ENCODE measurements at regions not wholly inside any gene's neighbourhood (a gene's known extent, or its start where the extent isn't known, plus 50 kb on each side); places are given as distances from the start of the nearest gene placed in this dataset.

GRCh38 chr18:2412996-2413751, 158.1 kb downstream of the METTL4 start:
- no peaks in the 10 kb centered on the region for H3K9me3 Mint-ChIP-seq (ENCODE audit: unreplicated experiment)
- no peak for DNase-seq (ENCODE audit: low spot score)
- H3K36me3 Mint-ChIP-seq (ENCODE audit: low read depth, unreplicated experiment), result no peaks in the 10 kb centered on the region
- TF ChIP-seq CTCF (IDR thresholded peaks at IDR 0.05; ENCODE audit: unreplicated experiment), result no peak
- no peak overlapping the region for H3K27ac Mint-ChIP-seq (ENCODE audit: unreplicated experiment)
- no peak overlapping the region for H3K4me3 Mint-ChIP-seq (ENCODE audit: unreplicated experiment)
- H3K4me1 Mint-ChIP-seq (ENCODE audit: unreplicated experiment), result no peaks in the 10 kb centered on the region
- no peaks in the 10 kb centered on the region for H3K27me3 Mint-ChIP-seq (ENCODE audit: unreplicated experiment)

- Mint-ChIP-seq H3K27ac (ENCODE audit: unreplicated experiment) (no peak overlapping the region), H3K4me3 (ENCODE audit: unreplicated experiment) (no peak overlapping the region), H3K27me3 (ENCODE audit: unreplicated experiment) (no peaks in the 10 kb centered on the region), H3K4me1 (ENCODE audit: unreplicated experiment) (no peaks in the 10 kb centered on the region), H3K9me3 (ENCODE audit: unreplicated experiment) (no peaks in the 10 kb centered on the region), H3K36me3 (ENCODE audit: low read depth, unreplicated experiment) (no peaks in the 10 kb centered on the region)
- no peak for DNase-seq (ENCODE audit: low spot score)
- TF ChIP-seq CTCF (IDR thresholded peaks at IDR 0.05; ENCODE audit: unreplicated experiment), result no peak
Measured at GRCh38 chr18:2414235-2414634, 157.1 kb downstream of the METTL4 start.

- Mint-ChIP-seq H3K27ac (ENCODE audit: unreplicated experiment) (no peak overlapping the region), H3K27me3 (ENCODE audit: unreplicated experiment) (peaks cover 1% of the 10 kb centered on the region), H3K4me1 (ENCODE audit: unreplicated experiment) (peaks cover 3% of the 10 kb centered on the region), H3K9me3 (ENCODE audit: unreplicated experiment) (no peaks in the 10 kb centered on the region), H3K36me3 (ENCODE audit: low read depth, unreplicated experiment) (no peaks in the 10 kb centered on the region), H3K4me3 (ENCODE audit: unreplicated experiment) (no peak overlapping the region)
- DNase-seq (ENCODE audit: low spot score), result no peak
- no peak for TF ChIP-seq CTCF (IDR thresholded peaks at IDR 0.05; ENCODE audit: unreplicated experiment)
Measured at GRCh38 chr18:2415656-2416055, 155.6 kb downstream of the METTL4 start.

- H3K9me3 Mint-ChIP-seq (ENCODE audit: unreplicated experiment), result no peaks in the 10 kb centered on the region
- peaks cover 3% of the 10 kb centered on the region for H3K4me1 Mint-ChIP-seq (ENCODE audit: unreplicated experiment)
- DNase-seq (ENCODE audit: low spot score), result no peak
- no peak overlapping the region for H3K27ac Mint-ChIP-seq (ENCODE audit: unreplicated experiment)
- peaks cover 3% of the 10 kb centered on the region for H3K27me3 Mint-ChIP-seq (ENCODE audit: unreplicated experiment)
- TF ChIP-seq CTCF (IDR thresholded peaks at IDR 0.05; ENCODE audit: unreplicated experiment), result no peak
- no peak overlapping the region for H3K4me3 Mint-ChIP-seq (ENCODE audit: unreplicated experiment)
- no peaks in the 10 kb centered on the region for H3K36me3 Mint-ChIP-seq (ENCODE audit: low read depth, unreplicated experiment)
Measured at GRCh38 chr18:2417861-2418610, 153.3 kb downstream of the METTL4 start.

- no peak overlapping the region for H3K27ac Mint-ChIP-seq (ENCODE audit: unreplicated experiment)
- no peak for TF ChIP-seq CTCF (IDR thresholded peaks at IDR 0.05; ENCODE audit: unreplicated experiment)
- H3K36me3 Mint-ChIP-seq (ENCODE audit: low read depth, unreplicated experiment), result no peaks in the 10 kb centered on the region
- H3K9me3 Mint-ChIP-seq (ENCODE audit: unreplicated experiment), result no peaks in the 10 kb centered on the region
- peaks cover 3% of the 10 kb centered on the region for H3K27me3 Mint-ChIP-seq (ENCODE audit: unreplicated experiment)
- peaks cover 3% of the 10 kb centered on the region for H3K4me1 Mint-ChIP-seq (ENCODE audit: unreplicated experiment)
- H3K4me3 Mint-ChIP-seq (ENCODE audit: unreplicated experiment), result no peak overlapping the region
- DNase-seq (ENCODE audit: low spot score), result no peak
Measured at GRCh38 chr18:2420367-2420766, 150.9 kb downstream of the METTL4 start.
